CD4-positive, alpha-beta T cell treated with Interleukin-15 for 1 hour (primary cell): ENCODE measurements at regions not wholly inside any gene's neighbourhood (a gene's known extent, or its start where the extent isn't known, plus 50 kb on each side); places are given as distances from the start of the nearest gene placed in this dataset.

Experiments used
- DNase-seq: peaks from one replicate; pipeline ENCODE4 v3.0.0-alpha.2; 2020

GRCh38 chr2:2704428-2705090 lies 373.5 kb upstream of the MYT1L start:
- peak; percentile 30 for DNase-seq

- no peak for DNase-seq
These were observed 372.8 kb upstream of the MYT1L start for GRCh38 chr2:2703762-2704427.

GRCh38 chr2:2703172-2703571 lies 372.1 kb upstream of the MYT1L start:
- no peak for DNase-seq

DNA sequence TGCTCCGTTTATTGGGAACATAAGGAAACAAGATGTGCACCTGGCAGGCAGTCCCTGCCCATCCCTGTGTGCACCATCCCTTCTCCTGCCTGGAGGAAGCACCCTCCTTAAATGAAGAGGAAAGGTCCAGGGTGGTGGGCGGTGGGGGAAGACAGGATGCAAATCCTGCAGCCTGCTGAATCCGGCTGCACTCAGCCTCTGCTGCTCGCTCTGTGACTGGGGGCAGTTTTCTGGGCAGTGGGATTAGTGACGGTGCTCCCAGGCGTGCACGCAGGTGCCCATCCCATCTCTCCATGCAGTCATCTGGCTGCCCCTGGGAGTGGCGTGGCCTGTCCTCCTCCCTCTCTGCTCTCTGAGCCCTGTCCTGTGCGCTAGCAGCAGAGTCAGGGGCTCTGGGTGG lies 371.3 kb upstream of the MYT1L start:
- no peak for DNase-seq

DNA sequence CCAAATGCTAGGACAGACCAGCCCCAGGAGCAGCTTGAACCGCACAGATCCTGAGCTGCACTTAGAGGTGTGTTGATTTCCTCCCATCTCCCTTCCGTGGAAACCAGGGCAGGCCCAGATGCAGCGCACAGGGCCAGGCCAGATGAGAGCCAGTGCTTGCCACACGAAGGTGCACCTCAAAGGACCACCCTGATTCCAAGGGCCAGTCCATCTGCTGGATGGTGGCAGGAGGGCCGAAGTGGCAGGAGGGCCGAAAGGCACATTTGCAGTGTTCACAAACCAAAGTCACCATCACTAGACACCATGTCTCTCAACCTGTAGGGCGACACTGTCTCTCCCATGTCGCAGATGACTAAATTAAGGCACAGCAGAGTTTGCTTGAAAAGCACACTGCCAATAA lies 370.7 kb upstream of the MYT1L start:
- DNase-seq = no peak

- DNase-seq = no peak
These were observed 370.2 kb upstream of the MYT1L start for GRCh38 chr2:2701176-2701781.

DNA sequence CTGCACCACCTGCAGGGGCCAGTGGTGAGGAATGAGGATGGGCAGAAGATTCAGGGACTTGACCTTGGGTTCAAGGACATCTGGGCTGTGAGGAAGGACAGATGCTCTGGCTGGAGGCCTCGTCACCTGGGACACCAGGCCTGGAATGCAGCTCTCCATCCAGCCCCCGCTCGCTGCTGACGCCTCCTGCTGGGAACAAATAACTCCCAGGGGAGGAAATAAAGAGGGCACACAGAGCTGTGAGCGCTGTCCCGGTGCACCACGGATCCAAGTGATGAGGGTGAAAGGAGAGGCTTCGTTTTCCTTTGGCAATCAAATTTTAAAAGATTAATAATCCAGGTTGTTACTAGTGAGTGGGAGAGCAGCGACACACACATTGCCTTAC lies 368.0 kb upstream of the MYT1L start:
- DNase-seq = no peak

DNA sequence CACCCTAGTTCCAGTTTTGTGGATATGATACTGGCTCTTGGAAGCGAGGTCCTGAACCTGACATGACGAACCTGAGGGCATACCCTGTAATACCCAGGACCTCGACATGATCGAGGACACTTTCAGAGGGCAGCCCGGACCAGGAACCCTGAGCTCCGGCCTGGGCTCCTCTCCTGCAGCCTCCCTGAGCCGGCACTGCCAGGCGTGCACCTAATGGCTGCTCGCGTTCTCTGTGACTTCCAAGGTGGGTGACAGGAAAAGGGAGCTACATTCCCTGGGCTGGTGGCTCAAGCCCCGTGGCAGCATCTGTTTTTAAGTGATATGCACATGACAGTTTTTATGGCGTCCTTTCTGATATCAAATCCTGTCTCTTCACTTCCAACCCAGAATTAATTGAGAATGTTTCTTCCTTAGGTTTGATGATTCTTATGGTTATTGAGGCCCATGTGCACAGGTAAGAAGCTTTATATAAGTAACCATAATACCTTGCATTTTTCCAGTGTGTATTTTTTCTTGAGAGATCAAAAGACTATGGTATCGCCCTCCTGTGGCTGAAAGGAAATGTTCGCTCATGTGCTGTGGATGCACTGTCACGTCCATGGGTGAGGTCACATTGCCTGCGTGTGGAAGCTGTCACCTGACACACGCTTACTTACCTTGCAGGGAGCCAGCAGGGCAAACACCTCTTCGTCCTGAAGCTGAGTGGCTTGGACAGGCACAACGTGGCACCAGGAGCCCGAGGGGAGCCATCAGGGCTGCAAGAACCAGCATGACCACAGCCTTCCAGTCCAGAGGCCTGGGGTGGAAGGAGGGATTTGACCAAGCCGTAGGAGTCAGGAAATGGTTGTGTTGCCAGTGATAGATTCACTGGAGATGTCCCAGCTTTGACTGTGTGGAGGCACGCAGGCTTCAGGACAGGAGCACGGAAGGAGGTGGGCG lies 367.4 kb upstream of the MYT1L start:
- no peak for DNase-seq

GRCh38 chr2:2696733-2697455 lies 365.8 kb upstream of the MYT1L start:
- DNase-seq = no peak

GRCh38 chr2:2696325-2696724 lies 365.2 kb upstream of the MYT1L start:
- no peak for DNase-seq

DNA sequence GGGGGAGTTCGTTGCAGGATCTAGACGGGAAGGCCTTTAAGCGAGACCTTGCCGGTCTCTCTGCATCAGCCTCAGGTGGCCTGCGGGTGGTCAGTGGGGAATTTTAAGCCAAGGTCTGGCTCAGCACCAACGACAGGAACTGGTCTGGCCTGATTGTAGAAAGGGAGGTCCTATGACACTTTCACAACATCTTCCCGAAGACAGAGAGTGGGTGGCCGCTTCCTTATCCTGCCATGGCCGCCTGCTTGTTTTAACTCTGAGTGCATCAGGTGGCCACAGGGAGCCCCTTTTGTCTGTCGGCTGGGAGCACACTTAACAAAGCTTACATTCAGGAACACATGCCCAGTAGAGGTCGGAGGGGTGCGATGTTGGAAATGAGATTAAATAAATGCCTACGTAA lies 363.7 kb upstream of the MYT1L start:
- no peak for DNase-seq

- DNase-seq = no peak
These were observed 361.7 kb upstream of the MYT1L start for GRCh38 chr2:2692599-2693389.

- no peak for DNase-seq
These were observed 360.3 kb upstream of the MYT1L start for GRCh38 chr2:2691419-2691818.

GRCh38 chr2:2690985-2691384 lies 359.9 kb upstream of the MYT1L start:
- no peak for DNase-seq

DNA sequence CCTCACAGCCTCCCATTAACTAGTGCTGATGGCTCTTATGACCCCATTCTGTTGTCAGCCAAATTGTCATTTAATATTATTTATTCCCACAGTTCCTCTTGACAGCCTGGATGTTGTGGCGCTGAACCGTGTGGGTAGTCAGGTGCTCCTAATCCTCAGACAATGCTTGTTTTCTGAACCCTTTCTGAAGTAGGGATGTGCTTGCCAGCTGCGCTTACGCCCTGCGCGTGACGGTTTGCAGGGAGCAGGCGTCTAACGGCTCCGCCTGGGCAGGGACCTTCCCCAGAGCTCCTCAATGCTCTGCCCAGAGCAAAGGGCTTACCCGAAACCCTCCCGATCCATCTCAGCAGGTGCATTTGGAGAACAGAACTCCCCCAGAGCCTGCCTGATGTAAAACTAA lies 358.2 kb upstream of the MYT1L start:
- no peak for DNase-seq

DNA sequence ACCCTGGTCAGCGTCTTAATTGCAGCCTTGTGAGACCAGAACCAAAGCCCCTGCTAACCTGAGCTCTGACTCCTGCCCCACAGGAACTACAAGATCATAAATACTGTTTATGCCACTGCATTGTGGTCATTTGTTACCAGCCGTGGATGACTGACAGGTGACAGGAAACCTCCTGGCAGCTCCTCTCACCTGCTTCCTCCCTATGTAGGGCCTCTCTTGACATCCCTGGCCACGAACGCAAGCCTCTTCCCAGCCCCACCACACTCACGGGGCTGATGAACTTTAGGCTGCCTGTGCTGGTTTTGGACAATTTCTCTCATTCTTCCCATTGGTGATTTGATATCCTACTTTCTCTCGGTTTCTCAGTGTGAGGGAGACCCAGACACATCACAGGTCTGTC lies 357.2 kb upstream of the MYT1L start:
- no peak for DNase-seq

GRCh38 chr2:2687745-2688144 lies 356.7 kb upstream of the MYT1L start:
- DNase-seq = no peak

- DNase-seq = no peak
These were observed 355.1 kb upstream of the MYT1L start for GRCh38 chr2:2686222-2686621.

DNA sequence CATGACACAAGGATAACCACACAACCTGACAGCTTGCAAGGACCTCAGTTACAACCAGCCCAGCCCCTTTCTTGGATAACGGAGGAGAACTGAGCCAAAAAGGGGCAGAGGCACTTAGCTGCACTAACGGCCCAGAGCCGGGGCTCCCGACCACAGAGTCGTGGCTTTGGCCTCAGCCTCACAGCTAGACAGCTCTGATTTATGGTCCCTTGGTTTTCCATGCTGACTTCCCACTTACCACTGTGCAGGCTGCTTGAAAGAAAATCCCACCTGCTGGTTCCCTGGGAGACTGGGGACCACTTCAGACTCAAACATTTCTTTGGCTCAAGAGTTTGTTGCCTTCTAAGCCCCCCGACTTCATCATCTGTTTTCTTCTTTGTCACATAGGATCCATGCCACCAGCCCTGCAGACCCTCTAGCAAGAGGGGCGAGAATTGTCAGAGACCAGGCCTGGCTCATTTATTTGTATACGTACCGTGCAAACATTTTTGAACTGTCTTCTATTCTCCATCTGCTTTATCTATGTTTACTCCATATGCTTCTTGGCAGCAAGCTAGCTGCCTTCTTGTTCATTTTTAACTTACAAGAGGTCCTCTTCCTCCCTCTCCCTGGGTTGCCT lies 352.6 kb upstream of the MYT1L start:
- no peak for DNase-seq

DNA sequence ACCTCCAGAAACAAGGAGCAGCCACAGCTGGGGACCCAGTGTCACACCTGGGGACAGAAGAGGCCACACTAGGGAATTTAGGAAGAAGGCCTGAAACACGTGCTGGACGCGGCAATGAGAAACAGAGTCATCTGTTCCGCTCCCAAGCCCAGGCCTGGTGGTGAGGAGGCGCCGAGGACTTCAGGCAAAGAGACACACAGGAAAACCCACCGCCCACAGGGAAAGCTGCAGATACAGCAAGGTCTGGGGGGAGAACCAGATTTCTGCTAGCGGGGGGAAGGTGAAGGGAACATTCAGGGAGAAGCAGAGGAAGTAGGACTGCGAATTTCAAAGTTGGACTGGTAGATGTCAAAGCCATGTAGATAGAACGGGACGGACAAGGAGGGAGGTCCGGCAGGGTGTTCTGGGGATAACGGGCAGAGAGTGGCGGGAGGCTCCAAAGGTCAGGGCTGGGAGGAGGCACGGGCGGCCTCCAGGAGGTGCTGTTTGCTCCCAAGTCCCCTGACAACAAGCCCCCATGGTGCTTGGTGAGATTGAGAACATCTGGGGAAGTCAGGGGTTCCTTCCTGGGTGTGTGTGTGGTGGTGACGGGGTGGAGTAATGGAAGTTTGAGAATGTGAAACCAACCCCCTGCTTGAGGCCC lies 351.7 kb upstream of the MYT1L start:
- DNase-seq = no peak

GRCh38 chr2:2681711-2682251 lies 350.7 kb upstream of the MYT1L start:
- peak; percentile 45 for DNase-seq
